ENCODE measurements at regions not wholly inside any gene's neighbourhood (a gene's known extent, or its start where the extent isn't known, plus 50 kb on each side); places are given as distances from the start of the nearest gene placed in this dataset.

- no peak for DNase-seq (ENCODE audit: extremely low spot score, unreplicated experiment)
- Mint-ChIP-seq H3K4me1 (ENCODE audit: unreplicated experiment) (no peaks in the 10 kb centered on the region), H3K4me3 (ENCODE audit: unreplicated experiment) (no peak overlapping the region), H3K36me3 (ENCODE audit: unreplicated experiment) (no peaks in the 10 kb centered on the region), H3K27me3 (ENCODE audit: unreplicated experiment) (no peaks in the 10 kb centered on the region), H3K27ac (ENCODE audit: unreplicated experiment) (no peak overlapping the region), H3K9me3 (ENCODE audit: unreplicated experiment) (no peaks in the 10 kb centered on the region)
- TF ChIP-seq, protein P1, sequence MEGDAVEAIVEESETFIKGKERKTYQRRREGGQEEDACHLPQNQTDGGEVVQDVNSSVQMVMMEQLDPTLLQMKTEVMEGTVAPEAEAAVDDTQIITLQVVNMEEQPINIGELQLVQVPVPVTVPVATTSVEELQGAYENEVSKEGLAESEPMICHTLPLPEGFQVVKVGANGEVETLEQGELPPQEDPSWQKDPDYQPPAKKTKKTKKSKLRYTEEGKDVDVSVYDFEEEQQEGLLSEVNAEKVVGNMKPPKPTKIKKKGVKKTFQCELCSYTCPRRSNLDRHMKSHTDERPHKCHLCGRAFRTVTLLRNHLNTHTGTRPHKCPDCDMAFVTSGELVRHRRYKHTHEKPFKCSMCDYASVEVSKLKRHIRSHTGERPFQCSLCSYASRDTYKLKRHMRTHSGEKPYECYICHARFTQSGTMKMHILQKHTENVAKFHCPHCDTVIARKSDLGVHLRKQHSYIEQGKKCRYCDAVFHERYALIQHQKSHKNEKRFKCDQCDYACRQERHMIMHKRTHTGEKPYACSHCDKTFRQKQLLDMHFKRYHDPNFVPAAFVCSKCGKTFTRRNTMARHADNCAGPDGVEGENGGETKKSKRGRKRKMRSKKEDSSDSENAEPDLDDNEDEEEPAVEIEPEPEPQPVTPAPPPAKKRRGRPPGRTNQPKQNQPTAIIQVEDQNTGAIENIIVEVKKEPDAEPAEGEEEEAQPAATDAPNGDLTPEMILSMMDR (IDR thresholded peaks at IDR 0.05), result no peak
Measured at GRCh38 chr7:41491883-41492471, 210.9 kb downstream of the INHBA start.

GRCh38 chr7:41491308-41491707 lies 211.6 kb downstream of the INHBA start:
- H3K4me1 Mint-ChIP-seq (ENCODE audit: unreplicated experiment), result no peaks in the 10 kb centered on the region
- DNase-seq (ENCODE audit: extremely low spot score, unreplicated experiment), result no peak
- no peaks in the 10 kb centered on the region for H3K27me3 Mint-ChIP-seq (ENCODE audit: unreplicated experiment)
- H3K9me3 Mint-ChIP-seq (ENCODE audit: unreplicated experiment), result no peaks in the 10 kb centered on the region
- no peak overlapping the region for H3K4me3 Mint-ChIP-seq (ENCODE audit: unreplicated experiment)
- no peaks in the 10 kb centered on the region for H3K36me3 Mint-ChIP-seq (ENCODE audit: unreplicated experiment)
- no peak overlapping the region for H3K27ac Mint-ChIP-seq (ENCODE audit: unreplicated experiment)
- TF ChIP-seq, protein P1 (IDR thresholded peaks at IDR 0.05), result no peak

DNA sequence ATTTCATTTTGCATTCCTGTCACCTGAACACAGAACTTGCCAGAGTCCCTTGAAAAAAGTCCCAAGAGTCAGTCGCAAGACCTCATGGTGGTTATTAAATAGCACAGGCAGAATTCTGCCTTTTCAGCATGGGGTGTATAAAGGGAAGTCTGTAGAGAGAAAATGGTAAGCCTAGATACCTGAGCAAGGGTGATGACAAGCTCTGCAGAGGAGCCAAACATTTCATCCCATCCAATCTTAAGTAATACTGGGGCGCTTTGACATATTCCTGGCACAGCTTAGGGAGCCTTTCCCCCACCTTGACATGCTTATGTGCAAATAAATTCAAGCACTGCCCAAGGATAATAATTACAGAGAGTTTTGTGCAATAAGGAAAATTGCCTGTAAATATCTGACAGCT lies 213.0 kb downstream of the INHBA start:
- H3K27me3 Mint-ChIP-seq (ENCODE audit: unreplicated experiment), result no peaks in the 10 kb centered on the region
- no peaks in the 10 kb centered on the region for H3K36me3 Mint-ChIP-seq (ENCODE audit: unreplicated experiment)

DNA sequence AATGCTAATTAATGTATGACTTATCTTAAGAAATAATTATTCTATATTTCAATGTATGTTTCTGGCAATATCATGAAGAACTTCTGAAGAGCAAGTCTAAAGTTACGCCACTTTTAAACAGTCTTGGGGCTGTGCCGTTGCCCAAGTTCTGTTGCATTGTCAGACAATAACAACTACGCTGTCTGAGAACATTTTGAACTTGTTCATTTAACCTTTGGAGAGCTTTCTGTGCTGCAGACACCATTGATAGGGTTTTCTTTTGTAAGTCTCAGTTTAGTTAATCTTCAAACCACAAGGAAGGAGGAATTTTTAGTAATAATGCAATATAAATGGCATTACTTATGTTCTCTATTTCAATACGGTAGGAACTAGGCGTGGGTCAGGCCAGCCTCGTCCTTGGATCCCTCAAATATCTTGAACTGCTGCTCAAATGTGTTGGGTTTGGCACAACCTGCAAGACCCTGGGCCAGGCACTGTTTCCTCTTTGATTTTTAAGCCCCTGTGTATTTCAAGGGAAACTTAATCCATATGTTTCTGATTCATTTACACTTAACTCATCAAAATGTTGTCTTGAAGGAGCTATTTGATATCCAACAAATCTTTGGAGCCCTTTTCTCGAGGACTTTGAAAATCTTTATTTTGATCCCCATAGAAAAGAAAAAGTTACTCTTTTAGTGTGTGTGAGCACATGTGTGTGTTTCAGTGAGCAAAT lies 215.5 kb downstream of the INHBA start:
- no peak overlapping the region for H3K4me3 Mint-ChIP-seq (ENCODE audit: unreplicated experiment)
- H3K9me3 Mint-ChIP-seq (ENCODE audit: unreplicated experiment), result no peaks in the 10 kb centered on the region
- no peaks in the 10 kb centered on the region for H3K36me3 Mint-ChIP-seq (ENCODE audit: unreplicated experiment)
- TF ChIP-seq, protein P1 (IDR thresholded peaks at IDR 0.05), result no peak
- H3K27me3 Mint-ChIP-seq (ENCODE audit: unreplicated experiment), result no peaks in the 10 kb centered on the region
- DNase-seq (ENCODE audit: extremely low spot score, unreplicated experiment), result no peak
- H3K4me1 Mint-ChIP-seq (ENCODE audit: unreplicated experiment), result no peaks in the 10 kb centered on the region
- H3K27ac Mint-ChIP-seq (ENCODE audit: unreplicated experiment), result no peak overlapping the region

More for the DNA sequence above, 213.0 kb downstream of the INHBA start:
- no peaks in the 10 kb centered on the region for H3K9me3 Mint-ChIP-seq (ENCODE audit: unreplicated experiment)
- no peak overlapping the region for H3K27ac Mint-ChIP-seq (ENCODE audit: unreplicated experiment)
- no peaks in the 10 kb centered on the region for H3K4me1 Mint-ChIP-seq (ENCODE audit: unreplicated experiment)
- H3K4me3 Mint-ChIP-seq (ENCODE audit: unreplicated experiment), result no peak overlapping the region
- no peak for DNase-seq (ENCODE audit: extremely low spot score, unreplicated experiment)
- TF ChIP-seq, protein P1 (IDR thresholded peaks at IDR 0.05), result no peak

- H3K4me3 Mint-ChIP-seq (ENCODE audit: unreplicated experiment), result no peak overlapping the region
- peaks cover 35% of the 10 kb centered on the region for H3K4me1 Mint-ChIP-seq (ENCODE audit: unreplicated experiment)
- DNase-seq (ENCODE audit: extremely low spot score, unreplicated experiment), result no peak
- H3K27me3 Mint-ChIP-seq (ENCODE audit: unreplicated experiment), result no peaks in the 10 kb centered on the region
- TF ChIP-seq, protein P1 (IDR thresholded peaks at IDR 0.05), result no peak
- H3K9me3 Mint-ChIP-seq (ENCODE audit: unreplicated experiment), result peaks cover 4% of the 10 kb centered on the region
- H3K27ac Mint-ChIP-seq (ENCODE audit: unreplicated experiment), result no peak overlapping the region
- H3K36me3 Mint-ChIP-seq (ENCODE audit: unreplicated experiment), result peaks cover 2% of the 10 kb centered on the region
Measured at GRCh38 chr7:41481353-41481752, 221.5 kb downstream of the INHBA start.

All from osteocyte (in vitro differentiated cells).